NCI-H82 treated with DMSO at 0.1 percent for 48 hours (cell line): ENCODE measurements at regions not wholly inside any gene's neighbourhood (a gene's known extent, or its start where the extent isn't known, plus 50 kb on each side); places are given as distances from the start of the nearest gene placed in this dataset.
"Not testable (repeated sequence)": the region's sequence is repeated elsewhere in the genome, so short reads cannot be mapped to it uniquely, and the experiment has no call there.

ENCODE experiments used
- DNase-seq: peaks from one replicate; lab custom pipeline; 2025; ENCODE audit not compliant: unreplicated experiment; lab: John Stamatoyannopoulos, UW

GRCh38 chr18:38872342-38872741 is 1306.7 kb upstream of the CELF4 start:
- DNase-seq: no peak

GRCh38 chr18:38868757-38869156 is 1303.2 kb upstream of the CELF4 start:
- no peak for DNase-seq

GRCh38 chr18:38867680-38868079 is 1302.1 kb upstream of the CELF4 start:
- DNase-seq: no peak

DNA sequence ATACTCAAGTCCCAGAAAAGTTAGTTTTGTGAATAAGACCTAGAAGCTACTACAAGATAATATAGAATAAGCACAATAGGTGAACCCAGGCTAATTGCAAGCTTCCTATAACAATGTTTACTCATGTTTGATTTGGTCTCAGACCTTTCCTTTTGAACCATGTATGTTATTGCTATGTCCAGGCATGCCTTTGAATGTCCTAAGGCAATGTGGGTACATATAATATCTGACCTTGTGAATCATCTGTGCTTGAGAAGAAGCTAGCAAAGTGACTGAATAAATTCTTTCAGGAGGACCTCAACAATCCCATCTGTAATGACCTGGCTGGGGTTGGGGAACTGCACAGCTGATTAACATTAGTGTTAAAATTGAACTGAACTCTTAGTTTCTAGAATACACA is 1285.9 kb upstream of the CELF4 start:
- no peak for DNase-seq

- no peak for DNase-seq
Observed at GRCh38 chr18:38847326-38847725, 1281.7 kb upstream of the CELF4 start.

- no peak for DNase-seq
Observed at GRCh38 chr18:38843291-38843690, 1277.7 kb upstream of the CELF4 start.

GRCh38 chr18:38826247-38826646 is 1260.6 kb upstream of the CELF4 start:
- no peak for DNase-seq

DNA sequence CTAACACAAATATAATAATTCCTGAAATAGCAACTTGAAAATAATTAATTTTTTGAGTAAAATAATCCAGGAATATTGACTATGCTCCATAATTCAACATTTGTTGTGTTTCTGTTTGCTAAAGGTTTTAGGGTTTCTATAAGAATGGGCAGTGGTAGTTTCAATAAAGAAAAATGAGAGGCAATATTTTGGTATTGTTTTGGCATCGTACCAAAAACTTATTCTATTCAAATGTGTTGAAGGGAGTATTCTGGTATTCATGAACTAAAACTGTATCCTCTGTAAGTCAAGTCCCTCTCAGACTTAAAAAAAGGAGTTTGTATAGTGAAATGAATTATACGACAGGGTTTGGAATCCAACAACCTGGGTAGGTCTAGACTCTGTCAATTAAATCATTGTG is 1245.6 kb upstream of the CELF4 start:
- no peak for DNase-seq

DNA sequence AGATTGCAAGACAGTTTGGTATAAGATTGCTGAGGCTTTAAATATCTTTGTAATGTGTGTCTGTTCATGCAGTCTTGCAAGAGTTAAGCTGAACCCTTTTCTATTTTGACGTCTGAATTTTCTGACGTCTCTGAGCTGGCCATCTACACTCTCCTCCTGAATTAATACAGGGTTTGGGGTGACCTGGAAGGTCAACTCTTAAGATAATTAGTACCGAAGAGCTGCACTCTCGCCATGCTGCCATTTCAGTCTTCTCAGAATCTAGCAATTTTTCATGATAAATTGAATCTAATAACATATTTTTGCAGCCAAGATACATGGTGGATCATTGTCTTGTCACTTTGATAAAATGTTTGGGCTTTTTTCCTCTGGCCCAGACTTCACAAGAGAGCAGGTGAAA is 1245.2 kb upstream of the CELF4 start:
- no peak for DNase-seq

- no peak for DNase-seq
Observed at GRCh38 chr18:38807915-38808314, 1242.3 kb upstream of the CELF4 start.

GRCh38 chr18:38805256-38805655 is 1239.7 kb upstream of the CELF4 start:
- no peak for DNase-seq

- DNase-seq: peak; percentile 6
Observed at GRCh38 chr18:38801640-38802039, 1236.0 kb upstream of the CELF4 start.

- DNase-seq: no peak
Observed at GRCh38 chr18:38796762-38797161, 1231.2 kb upstream of the CELF4 start.

DNA sequence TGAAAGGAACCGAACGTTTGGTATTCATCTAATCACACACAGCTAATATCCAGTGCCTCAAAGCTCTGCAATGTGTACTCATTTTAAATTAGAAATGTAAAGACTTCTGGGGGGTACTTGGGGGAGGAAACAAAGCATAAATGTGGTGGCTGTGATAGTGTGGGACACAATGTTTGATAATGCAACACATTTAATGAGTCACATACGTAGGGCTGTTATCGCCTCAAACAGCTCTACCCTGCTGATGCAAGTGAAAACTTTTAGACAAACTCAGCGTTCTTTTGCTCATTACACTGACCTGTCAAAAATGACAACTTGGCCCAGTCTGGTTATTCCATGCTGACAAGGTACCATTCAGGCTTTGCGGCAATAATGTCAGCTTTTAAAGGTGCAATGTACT is 1227.1 kb upstream of the CELF4 start:
- DNase-seq: no peak

- no peak for DNase-seq
Observed at GRCh38 chr18:38790786-38791185, 1225.2 kb upstream of the CELF4 start.

DNA sequence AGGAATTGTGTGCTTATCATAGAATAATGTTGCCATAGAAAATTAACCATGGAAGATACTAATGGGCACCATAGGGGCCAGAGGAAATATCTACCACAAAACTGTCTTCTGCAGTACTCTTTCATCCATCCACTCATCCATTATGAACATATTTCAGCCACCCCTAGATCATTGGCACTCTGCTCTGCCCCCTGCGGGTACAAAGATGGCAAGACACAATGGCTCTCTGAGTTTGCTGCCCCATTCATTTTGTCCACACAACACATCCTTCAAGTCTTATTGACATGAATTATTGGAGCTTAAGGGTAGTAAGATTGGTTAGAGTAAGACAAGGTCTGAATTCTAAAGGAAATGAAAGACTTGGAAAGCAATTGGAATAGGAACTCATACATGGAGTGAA is 1224.7 kb upstream of the CELF4 start:
- DNase-seq: no peak

GRCh38 chr18:38789141-38789540 is 1223.5 kb upstream of the CELF4 start:
- DNase-seq: no peak

DNA sequence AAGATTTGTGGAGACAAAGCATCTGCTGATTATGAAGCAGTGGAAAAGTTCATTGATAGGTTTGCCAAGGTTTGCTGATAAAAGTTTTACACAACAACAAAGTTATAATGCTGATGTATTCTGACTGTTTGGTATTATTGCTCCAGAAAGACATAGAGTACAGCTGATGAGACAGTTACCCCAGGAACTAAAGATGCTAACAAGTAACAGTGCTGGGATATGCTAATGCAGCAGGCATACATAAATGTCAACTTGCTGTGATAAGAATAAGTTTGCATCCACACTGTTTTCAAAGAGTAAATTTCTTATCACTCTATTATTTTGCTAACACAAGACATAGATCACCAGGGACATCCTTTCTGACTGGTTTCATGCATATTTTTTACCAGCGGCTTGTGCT is 1221.3 kb upstream of the CELF4 start:
- no peak for DNase-seq

- DNase-seq: not testable (repeated sequence)
Observed at GRCh38 chr18:38771620-38772019, 1206.0 kb upstream of the CELF4 start.

DNA sequence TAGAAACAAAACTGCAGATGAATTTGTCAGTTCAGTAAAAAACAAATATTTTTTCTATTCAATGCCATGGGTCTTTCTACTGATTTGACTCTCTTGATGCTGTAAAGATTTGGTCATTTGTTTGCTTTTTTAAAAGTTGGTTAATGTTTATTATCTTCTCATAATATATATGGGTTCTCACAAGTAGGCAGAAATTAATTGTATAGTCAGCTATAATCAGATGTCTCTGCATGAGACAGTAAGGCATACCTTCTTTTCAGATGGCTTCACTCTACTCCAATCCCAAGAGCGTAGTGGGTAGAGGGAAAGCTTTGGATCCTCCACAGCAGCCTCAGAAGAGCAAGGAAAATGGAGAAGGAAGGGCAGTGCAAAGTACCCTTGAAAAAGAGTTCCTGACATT is 1202.9 kb upstream of the CELF4 start:
- DNase-seq: no peak

GRCh38 chr18:38759457-38759856 is 1193.9 kb upstream of the CELF4 start:
- DNase-seq: no peak

- no peak for DNase-seq
Observed at GRCh38 chr18:38756436-38756835, 1190.8 kb upstream of the CELF4 start.

GRCh38 chr18:38752430-38752829 is 1186.8 kb upstream of the CELF4 start:
- DNase-seq: no peak

DNA sequence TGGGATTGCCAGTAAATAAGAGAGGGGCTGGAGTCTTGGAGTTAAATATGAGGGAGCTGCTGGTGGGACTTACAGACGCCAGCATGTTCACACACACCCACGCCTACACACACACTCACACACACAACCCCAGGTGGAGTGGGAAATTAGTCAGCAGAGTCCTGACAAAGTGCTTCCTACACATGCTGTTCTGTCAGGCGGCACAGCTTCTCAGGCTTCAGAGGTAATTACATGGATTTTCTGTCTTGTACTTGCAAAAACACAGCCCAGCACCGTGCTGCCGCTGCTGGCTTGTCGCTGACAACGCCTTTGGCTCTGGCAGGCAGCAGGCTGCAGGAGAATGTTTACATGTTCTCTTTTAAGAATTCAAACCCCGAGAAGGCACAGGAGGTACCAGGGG is 1186.3 kb upstream of the CELF4 start:
- no peak for DNase-seq
